Neural cell (in vitro differentiated cells): ENCODE measurements at regions not wholly inside any gene's neighbourhood (a gene's known extent, or its start where the extent isn't known, plus 50 kb on each side); places are given as distances from the start of the nearest gene placed in this dataset.

Source experiments
- H2AFZ ChIP-seq: fragments of 200-600, 300-800 bp; sonication (generic), shearing (Covaris generic); 2 replicates; pipeline ENCODE4 v1.6.0; 2014; ENCODE audit warnings: low read depth, mild to moderate bottlenecking, antibody characterized with exemption, low read length, moderate library complexity
- H3F3A ChIP-seq: fragments of 200-600 bp; shearing (Covaris generic); 2 replicates; pipeline ENCODE4 v1.6.1; 2016; ENCODE audit warnings: mild to moderate bottlenecking, moderate library complexity, mixed read lengths, antibody characterized with exemption, low read length; ENCODE audit not compliant: insufficient read depth, poor library complexity, severe bottlenecking
- H3K27ac ChIP-seq: fragments of 200-600, 300-800 bp; sonication (generic), shearing (Covaris generic); 2 replicates; pipeline ENCODE4 v1.5.1; 2014; ENCODE audit warnings: mild to moderate bottlenecking, low read length, moderate library complexity
- H3K27me3 ChIP-seq: fragments of 300-800, 200-600 bp; sonication (generic), shearing (Covaris generic); 2 replicates; pipeline ENCODE4 v1.6.0; 2014; ENCODE audit warnings: mild to moderate bottlenecking, low read depth, low read length, moderate library complexity; ENCODE audit not compliant: insufficient read depth
- H3K36me3 ChIP-seq: fragments of 300-800, 200-600 bp; sonication (generic), shearing (Covaris generic); 2 replicates; pipeline ENCODE4 v1.5.1; 2014; ENCODE audit warnings: mild to moderate bottlenecking, antibody characterized with exemption, low read length, moderate library complexity; ENCODE audit not compliant: insufficient read depth
- H3K4me2 ChIP-seq: fragments of 300-800, 200-600 bp; sonication (generic), shearing (Covaris generic); 2 replicates; pipeline ENCODE4 v1.6.0; 2014; ENCODE audit warnings: mild to moderate bottlenecking, low read length
- H3K4me3 ChIP-seq: fragments of 300-800, 200-600 bp; sonication (generic), shearing (Covaris generic); 2 replicates; pipeline ENCODE4 v1.5.1; 2014; ENCODE audit warnings: mild to moderate bottlenecking, low read length, moderate library complexity
- H3K79me2 ChIP-seq: fragments of 200-600 bp; shearing (Covaris generic); replicated peaks from 2 replicates; pipeline ENCODE4 v1.6.0; 2014; ENCODE audit warnings: mild to moderate bottlenecking, low read length, moderate library complexity; ENCODE audit not compliant: insufficient read depth
- H3K9ac ChIP-seq: fragments of 300-800, 200-600 bp; sonication (generic), shearing (Covaris generic); 2 replicates; pipeline ENCODE4 v1.6.1; 2016; ENCODE audit warnings: mild to moderate bottlenecking, low read length, mixed read lengths
- H3K9me2 ChIP-seq: fragments of 200-600 bp; shearing (Covaris generic); 2 replicates; pipeline ENCODE4 v1.6.1; 2016; ENCODE audit warnings: mild to moderate bottlenecking, low read length, mixed read lengths; ENCODE audit not compliant: insufficient read depth
- H3K9me3 ChIP-seq: fragments of 200-600, 300-800 bp; sonication (generic), shearing (Covaris generic); 2 replicates; pipeline ENCODE4 v1.6.1; 2016; ENCODE audit warnings: mild to moderate bottlenecking, mixed run types, low read length, moderate library complexity, mixed read lengths
- H4K20me1 ChIP-seq: fragments of 200-600 bp; shearing (Covaris generic); 2 replicates; pipeline ENCODE4 v1.6.1; 2016; ENCODE audit warnings: mild to moderate bottlenecking, mixed run types; ENCODE audit not compliant: insufficient read depth
- CTCF ChIP-seq: fragments of 450-650 bp; IDR thresholded peaks from 2 replicates; pipeline ENCODE4 v1.5.1; 2014; ENCODE audit warnings: antibody characterized with exemption, mild to moderate bottlenecking, moderate library complexity; ENCODE audit not compliant: poor library complexity, severe bottlenecking
- EP300 ChIP-seq: fragments of 450-650 bp; conservative IDR thresholded peaks from 2 replicates; pipeline ENCODE4 v1.6.1; 2014; ENCODE audit warnings: antibody characterized with exemption, mild to moderate bottlenecking, moderate library complexity; ENCODE audit not compliant: poor library complexity, severe bottlenecking
- EZH2 ChIP-seq: fragments of 200-600, 300-800 bp; shearing (Covaris generic), sonication (generic); IDR thresholded peaks from 2 replicates; pipeline ENCODE4 v1.6.1; 2014; ENCODE audit warnings: antibody characterized with exemption, low read length, borderline replicate concordance, mild to moderate bottlenecking; ENCODE audit not compliant: insufficient read depth, poor library complexity, severe bottlenecking
- MXI1 ChIP-seq: fragments of 450-650 bp; conservative IDR thresholded peaks from 2 replicates; pipeline ENCODE4 v1.6.1; 2014; ENCODE audit warnings: antibody characterized with exemption, mild to moderate bottlenecking; ENCODE audit not compliant: poor library complexity, severe bottlenecking
- POLR2AphosphoS5 ChIP-seq: IDR thresholded peaks from 2 replicates; pipeline ENCODE4 v1.6.1; 2012
- RAD21 ChIP-seq: fragments of 450-650 bp; conservative IDR thresholded peaks from 2 replicates; pipeline ENCODE4 v1.6.1; 2014; ENCODE audit warnings: antibody characterized with exemption, mild to moderate bottlenecking, moderate library complexity
- REST ChIP-seq: IDR thresholded peaks from 2 replicates; pipeline ENCODE4 v1.6.1; 2012; ENCODE audit warnings: borderline replicate concordance
- SMC3 ChIP-seq: fragments of 450-650 bp; conservative IDR thresholded peaks from 2 replicates; pipeline ENCODE4 v1.6.1; 2014; ENCODE audit warnings: antibody characterized with exemption, mild to moderate bottlenecking, moderate library complexity; ENCODE audit not compliant: poor library complexity
- TAF1 ChIP-seq: IDR thresholded peaks from 2 replicates; pipeline ENCODE4 v1.6.1; 2012; ENCODE audit warnings: low read depth

GRCh38 chr16:80317599-80318037 is 223.2 kb upstream of the DYNLRB2 start:
- Histone ChIP-seq H3K4me2 (no peak overlapping the region), H2AFZ (no peak overlapping the region), H3K9ac (no peak overlapping the region), H3K4me3 (no peak overlapping the region), H4K20me1 (no peaks in the 10 kb centered on the region), H3K9me3 (no peaks in the 10 kb centered on the region), H3F3A (no peaks in the 10 kb centered on the region), H3K36me3 (no peaks in the 10 kb centered on the region), H3K27ac (no peak overlapping the region), H3K79me2 (no peaks in the 10 kb centered on the region), H3K9me2 (no peaks in the 10 kb centered on the region), H3K27me3 (no peaks in the 10 kb centered on the region)
- no peak for TF ChIP-seq TAF1
- no peak for TF ChIP-seq POLR2AphosphoS5
- TF ChIP-seq EP300, result no peak
- no peak for TF ChIP-seq REST
- peak; percentile 46 for TF ChIP-seq CTCF
- TF ChIP-seq MXI1, result no peak

GRCh38 chr16:80317116-80317515 is 223.7 kb upstream of the DYNLRB2 start:
- no peak overlapping the region for H2AFZ ChIP-seq
- no peaks in the 10 kb centered on the region for H3K36me3 ChIP-seq
- no peak overlapping the region for H3K4me3 ChIP-seq
- H3K9ac ChIP-seq, result no peak overlapping the region
- no peaks in the 10 kb centered on the region for H3K9me2 ChIP-seq
- H3K79me2 ChIP-seq, result no peaks in the 10 kb centered on the region
- no peaks in the 10 kb centered on the region for H3F3A ChIP-seq
- H3K9me3 ChIP-seq, result no peaks in the 10 kb centered on the region
- H3K4me2 ChIP-seq, result no peak overlapping the region
- TF ChIP-seq SMC3 (no peak), MXI1 (no peak), EP300 (no peak), CTCF (no peak), TAF1 (no peak), EZH2 (no peak), POLR2AphosphoS5 (no peak), REST (no peak), RAD21 (no peak)
- no peaks in the 10 kb centered on the region for H4K20me1 ChIP-seq
- H3K27me3 ChIP-seq, result no peaks in the 10 kb centered on the region
- H3K27ac ChIP-seq, result no peak overlapping the region
